Vagina (tissue), 2 donors: ENCODE measurements at regions not wholly inside any gene's neighbourhood (a gene's known extent, or its start where the extent isn't known, plus 50 kb on each side); places are given as distances from the start of the nearest gene placed in this dataset.

Source experiments
- CTCF ChIP-seq, 3 experiments: fragments of 450-650 bp in 2 of 3; fragments of 200-600 bp in 1 of 3; sonication (generic) in 1 of 3; IDR thresholded peaks; one replicate each; pipeline ENCODE4 v1.5.1; 2017 to 2019; ENCODE audit warnings: antibody characterized with exemption in 3 of 3, mild to moderate bottlenecking in 2 of 3, moderate library complexity in 2 of 3
- POLR2AphosphoS5 ChIP-seq, 2 donors: sonication (generic); formaldehyde crosslinking; IDR thresholded peaks; one replicate each; pipeline ENCODE4 v1.9.0; 2017; ENCODE audit warnings: antibody characterized with exemption in 2 of 2, mild to moderate bottlenecking in 2 of 2, low read depth in 1 of 2; ENCODE audit not compliant: insufficient read depth in 1 of 2

- no peak for TF ChIP-seq POLR2AphosphoS5 (IDR thresholded peaks at IDR 0.05; ENCODE audit: insufficient read depth in 1 of 2, low read depth in 1 of 2)
- no peak for TF ChIP-seq CTCF (IDR thresholded peaks at IDR 0.05)
Observed at GRCh38 chr9:102237520-102237919, 499.1 kb upstream of the GRIN3A start.
